B cell (primary cell): ENCODE measurements at regions not wholly inside any gene's neighbourhood (a gene's known extent, or its start where the extent isn't known, plus 50 kb on each side); places are given as distances from the start of the nearest gene placed in this dataset.

Experiments
- ATAC-seq: fragments of 200-7000 bp; cut with Tn5 transposase; one replicate; pipeline ENCODE4 v1.10.0; 2021; ENCODE audit warnings: low read depth, mild to moderate bottlenecking, moderate number of reproducible peaks, moderate library complexity
- CTCF ChIA-PET: fragments of 350-600 bp; sonication (Branson Sonifier 250); formaldehyde crosslinking; loops from one replicate; lab custom pipeline; 2021; ENCODE audit warnings: antibody characterized with exemption, inconsistent platforms; lab: Charles Lee
- POLR2A ChIA-PET: fragments of 350-600 bp; sonication (Branson Sonifier 250); formaldehyde crosslinking; loops from one replicate; lab custom pipeline; 2021; ENCODE audit warnings: antibody characterized with exemption; lab: Charles Lee
- DNase-seq: peaks from one replicate; pipeline ENCODE4 v3.0.0; 2013
- H2AFZ ChIP-seq: 2 replicates; pipeline ENCODE4 v1.6.1; 2012; ENCODE audit warnings: mild to moderate bottlenecking, low read depth, low read length; ENCODE audit not compliant: insufficient read depth, poor library complexity, severe bottlenecking
- H3K27ac ChIP-seq, 2 donors: 1 replicate in 1 of 2; 2 replicates in 1 of 2; pipeline ENCODE4 v1.5.1; 2012 to 2013; ENCODE audit warnings: low read length in 2 of 2, mild to moderate bottlenecking in 2 of 2, moderate library complexity in 1 of 2
- H3K27me3 ChIP-seq, 4 experiments: fragments of 200-600 bp in 1 of 4; sonication (generic) in 1 of 4; replicated peaks in 1 of 4; 1 replicate in 2 of 4; 2 replicates in 2 of 4; pipeline versions ENCODE4 v1.6.1 to v1.7.0; 2013 to 2016; ENCODE audit warnings: low read length in 3 of 4, mild to moderate bottlenecking in 2 of 4, mixed read lengths in 1 of 4, moderate library complexity in 1 of 4; ENCODE audit not compliant: insufficient read depth in 4 of 4, control insufficient read depth in 3 of 4; ENCODE audit errors: control extremely low read depth in 1 of 4
- H3K36me3 ChIP-seq, 2 experiments: replicated peaks in 1 of 2; 1 replicate in 1 of 2; 2 replicates in 1 of 2; pipeline versions ENCODE4 v1.6.1 to v1.7.1; 2013; ENCODE audit warnings: low read length in 1 of 2; ENCODE audit not compliant: insufficient read depth in 2 of 2, control insufficient read depth in 1 of 2; ENCODE audit errors: control extremely low read depth in 1 of 2, extremely low read depth in 1 of 2
- H3K4me1 ChIP-seq, 2 donors: fragments of 200-600 bp in 1 of 2; sonication (generic) in 1 of 2; 1 replicate in 1 of 2; 2 replicates in 1 of 2; pipeline versions ENCODE4 v1.5.1 to v1.6.1; 2013 to 2017; ENCODE audit warnings: low read length in 2 of 2; ENCODE audit not compliant: control insufficient read depth in 2 of 2, insufficient read depth in 2 of 2
- H3K4me2 ChIP-seq: replicated peaks from 2 replicates; pipeline ENCODE3; 2012; ENCODE audit warnings: mild to moderate bottlenecking, low read depth, low read length; ENCODE audit not compliant: poor library complexity, severe bottlenecking
- H3K4me3 ChIP-seq, 5 experiments: fragments of 200-600 bp in 1 of 5; sonication (generic) in 1 of 5; 1 replicate in 3 of 5; 2 replicates in 2 of 5; pipeline versions ENCODE4 v1.5.1 to v1.7.0; 2011 to 2016; ENCODE audit warnings: low read length in 4 of 5, mild to moderate bottlenecking in 4 of 5, low read depth in 2 of 5, control low read depth in 1 of 5, moderate library complexity in 1 of 5; ENCODE audit not compliant: insufficient read depth in 1 of 5; ENCODE audit errors: control extremely low read depth in 1 of 5, extremely low read depth in 1 of 5
- H3K79me2 ChIP-seq: fragments of 200-600 bp; sonication (generic); one replicate; pipeline ENCODE4 v1.6.0; 2016; ENCODE audit warnings: low read length; ENCODE audit not compliant: control insufficient read depth, insufficient read depth
- H3K9ac ChIP-seq: fragments of 200-600 bp; sonication (generic); 2 replicates; pipeline ENCODE4 v1.6.1; 2017; ENCODE audit warnings: mild to moderate bottlenecking, low read length, moderate library complexity
- H3K9me3 ChIP-seq, 3 donors: one replicate each; pipeline versions ENCODE4 v1.6.1 to v1.7.1; 2013; ENCODE audit warnings: low read length in 2 of 3; ENCODE audit not compliant: control insufficient read depth in 2 of 3, insufficient read depth in 1 of 3; ENCODE audit errors: control extremely low read depth in 1 of 3
- H4K20me1 ChIP-seq: 2 replicates; pipeline ENCODE4 v1.6.0; 2012; ENCODE audit warnings: mild to moderate bottlenecking, low read length; ENCODE audit not compliant: insufficient read depth, control insufficient read depth, poor library complexity, severe bottlenecking
- H3K27ac Mint-ChIP-seq: one replicate; pipeline ENCODE4 v1.8.0; 2021; ENCODE audit warnings: mixed read lengths
- H3K27me3 Mint-ChIP-seq: one replicate; pipeline ENCODE4 v1.8.0; 2021; ENCODE audit warnings: mixed read lengths
- H3K4me1 Mint-ChIP-seq: one replicate; pipeline ENCODE4 v1.8.0; 2021; ENCODE audit warnings: mixed read lengths
- H3K4me3 Mint-ChIP-seq: one replicate; pipeline ENCODE4 v1.8.0; 2021; ENCODE audit warnings: mixed read lengths
- H3K9me3 Mint-ChIP-seq: one replicate; pipeline ENCODE4 v1.8.0; 2022; ENCODE audit warnings: mixed read lengths; ENCODE audit not compliant: insufficient read depth
- EZH2 ChIP-seq: IDR thresholded peaks from 2 replicates; pipeline ENCODE4 v1.6.1; 2012; ENCODE audit warnings: borderline replicate concordance, low read depth, mild to moderate bottlenecking, moderate library complexity, low read length; ENCODE audit not compliant: insufficient read depth, poor library complexity, severe bottlenecking
- WGBS: methylation state at CpG from one replicate; pipeline ENCODE4 v1.1.5; 2013; ENCODE audit warnings: missing lambda C conversion rate; ENCODE audit not compliant: insufficient coverage; 5-methylcytosine and 5-hydroxymethylcytosine counted together
- intact Hi-C: fragments of 100-400 bp; cut with micrococcal nuclease; formaldehyde crosslinking; loops from one replicate; pipeline ENCODE4 v1.10.0; 2022
- TF ChIP-seq, protein P1 (sequence below): fragments of 200-600 bp; IDR thresholded peaks from one replicate; pipeline ENCODE4 v1.8.0; 2022; ENCODE audit warnings: antibody characterized with exemption, mild to moderate bottlenecking

DNA sequence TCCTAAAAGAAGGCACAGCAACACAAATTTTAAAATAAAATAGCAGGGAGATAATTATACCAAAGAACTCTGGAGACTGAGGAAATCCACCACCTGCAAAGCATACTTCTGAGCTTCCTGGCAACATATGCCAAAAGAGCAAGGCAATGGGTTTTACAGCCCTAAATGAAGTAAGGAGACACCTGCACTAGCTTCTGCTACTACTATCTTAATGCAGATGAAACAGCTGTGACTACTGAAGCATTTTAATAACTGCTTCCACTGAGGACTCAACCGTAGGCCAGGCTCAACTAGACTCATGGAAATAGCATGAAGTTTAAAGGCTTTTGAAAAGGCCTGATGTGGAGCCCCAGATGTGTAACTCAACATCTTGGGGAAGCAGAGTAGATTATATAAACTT lies 820.1 kb upstream of the AMELY start:
- Histone ChIP-seq H2AFZ (no peak overlapping the region), H3K36me3 (no peaks in the 10 kb centered on the region), H3K4me1 (peaks cover 0 to 37% of the 10 kb centered on the region in 2 donors), H3K9me3 (no peaks in the 10 kb centered on the region), H4K20me1 (no peaks in the 10 kb centered on the region), H3K9ac (no peak overlapping the region), H3K4me3 (no peak overlapping the region), H3K79me2 (no peaks in the 10 kb centered on the region), H3K27me3 (no peaks in the 10 kb centered on the region), H3K4me2 (no peak overlapping the region), H3K27ac (no peak overlapping the region)
- ChIA-PET CTCF (interaction anchor here (0.6 kb wide), 1 partner anchor 810 kb away, joined by 4 read pairs; no protein-coding TSS in a partner anchor), POLR2A (no interaction called here)
- ATAC-seq = no peak
- intact Hi-C loops = no loop called here
- Mint-ChIP-seq H3K4me3 (no peak overlapping the region), H3K9me3 (no peaks in the 10 kb centered on the region), H3K4me1 (peaks cover 48% of the 10 kb centered on the region), H3K27me3 (no peaks in the 10 kb centered on the region), H3K27ac (no peak overlapping the region)
- DNase-seq = no peak
- TF ChIP-seq EZH2 = no peak
- TF ChIP-seq, protein P1, sequence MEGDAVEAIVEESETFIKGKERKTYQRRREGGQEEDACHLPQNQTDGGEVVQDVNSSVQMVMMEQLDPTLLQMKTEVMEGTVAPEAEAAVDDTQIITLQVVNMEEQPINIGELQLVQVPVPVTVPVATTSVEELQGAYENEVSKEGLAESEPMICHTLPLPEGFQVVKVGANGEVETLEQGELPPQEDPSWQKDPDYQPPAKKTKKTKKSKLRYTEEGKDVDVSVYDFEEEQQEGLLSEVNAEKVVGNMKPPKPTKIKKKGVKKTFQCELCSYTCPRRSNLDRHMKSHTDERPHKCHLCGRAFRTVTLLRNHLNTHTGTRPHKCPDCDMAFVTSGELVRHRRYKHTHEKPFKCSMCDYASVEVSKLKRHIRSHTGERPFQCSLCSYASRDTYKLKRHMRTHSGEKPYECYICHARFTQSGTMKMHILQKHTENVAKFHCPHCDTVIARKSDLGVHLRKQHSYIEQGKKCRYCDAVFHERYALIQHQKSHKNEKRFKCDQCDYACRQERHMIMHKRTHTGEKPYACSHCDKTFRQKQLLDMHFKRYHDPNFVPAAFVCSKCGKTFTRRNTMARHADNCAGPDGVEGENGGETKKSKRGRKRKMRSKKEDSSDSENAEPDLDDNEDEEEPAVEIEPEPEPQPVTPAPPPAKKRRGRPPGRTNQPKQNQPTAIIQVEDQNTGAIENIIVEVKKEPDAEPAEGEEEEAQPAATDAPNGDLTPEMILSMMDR = no peak
- no CpG with 5 or more reads among the region's 1 CpG for WGBS

DNA sequence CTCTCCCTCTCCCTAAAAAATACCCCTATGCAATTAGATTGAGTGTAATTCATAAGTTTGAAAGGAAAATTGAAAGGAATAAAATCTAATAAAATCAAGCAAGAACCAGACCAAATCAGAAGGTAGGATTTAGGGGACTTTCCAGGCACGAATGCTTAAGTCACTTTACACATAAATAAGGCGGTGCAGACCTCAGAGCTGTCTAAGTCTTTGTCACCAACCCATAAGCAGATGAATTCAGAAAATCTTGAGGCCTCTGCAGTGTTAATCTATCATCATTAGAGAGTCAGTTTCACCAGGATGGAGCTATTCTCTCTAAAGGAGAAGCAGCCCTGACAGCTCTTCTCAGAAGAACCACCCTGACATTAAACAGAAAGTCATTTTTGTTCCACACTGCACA lies 819.1 kb upstream of the AMELY start:
- intact Hi-C loops = no loop called here
- Histone ChIP-seq H3K4me1 (peaks cover 0 to 46% of the 10 kb centered on the region in 2 donors), H3K9me3 (no peaks in the 10 kb centered on the region), H3K79me2 (no peaks in the 10 kb centered on the region), H3K36me3 (no peaks in the 10 kb centered on the region), H2AFZ (no peak overlapping the region), H3K27ac (no peak overlapping the region), H3K9ac (no peak overlapping the region), H4K20me1 (no peaks in the 10 kb centered on the region), H3K4me3 (no peak overlapping the region), H3K4me2 (no peak overlapping the region), H3K27me3 (no peaks in the 10 kb centered on the region)
- Mint-ChIP-seq H3K4me3 (peak overlapping the region; percentile 69), H3K4me1 (peaks cover 57% of the 10 kb centered on the region), H3K9me3 (no peaks in the 10 kb centered on the region), H3K27ac (peak overlapping the region; percentile 80), H3K27me3 (no peaks in the 10 kb centered on the region)
- POLR2A ChIA-PET = no interaction called here
- CTCF ChIA-PET = no interaction called here
- DNase-seq (peak; percentile 27), ATAC-seq (peak; percentile 61)
- 30% methylated on average over 2 of the region's 2 CpGs for WGBS
- no peak for TF ChIP-seq EZH2
- TF ChIP-seq, protein P1 = no peak
